ENCODE measurements at regions not wholly inside any gene's neighbourhood (a gene's known extent, or its start where the extent isn't known, plus 50 kb on each side); places are given as distances from the start of the nearest gene placed in this dataset.
"Not testable (repeated sequence)": the region's sequence is repeated elsewhere in the genome, so short reads cannot be mapped to it uniquely, and the experiment has no call there.

DNA sequence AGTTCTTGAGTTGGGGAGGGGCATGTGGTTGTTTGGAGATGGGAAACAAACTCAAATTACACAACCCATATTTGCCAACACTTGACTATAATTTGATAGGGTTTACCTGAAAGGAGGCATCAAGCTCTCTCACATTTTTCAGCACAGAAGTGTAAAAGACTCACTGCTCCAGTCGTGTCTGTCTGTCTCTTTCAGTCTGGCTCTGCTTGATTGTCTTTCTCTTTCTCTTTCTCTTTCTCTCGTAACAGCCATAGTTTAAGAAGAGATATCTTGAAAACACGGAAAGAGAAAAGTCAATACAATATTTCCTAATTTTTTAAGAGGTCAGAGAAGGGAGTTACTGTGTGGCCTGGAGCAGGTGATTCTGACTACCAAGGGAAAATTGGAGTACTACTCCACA is 413.6 kb upstream of the CXorf51A start:
- no peak for DNase-seq

DNA sequence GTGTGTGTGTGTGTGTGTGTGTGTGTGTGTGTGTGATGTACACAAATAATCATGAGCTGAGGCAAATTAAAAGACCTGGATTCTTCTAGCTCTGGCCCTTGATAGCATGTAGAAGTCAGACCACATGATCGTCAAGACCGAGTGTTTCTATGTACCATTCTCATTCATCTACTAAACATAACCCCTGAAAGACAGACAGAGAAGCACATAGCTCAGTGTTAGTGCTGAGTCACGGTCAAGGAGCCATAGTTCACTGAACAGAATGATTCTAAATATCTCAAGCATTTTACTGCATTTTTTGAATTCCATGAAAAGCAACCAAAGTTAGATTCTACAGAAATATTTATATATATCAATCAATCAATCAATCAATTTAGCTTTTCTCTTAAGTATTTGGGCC is 412.3 kb upstream of the CXorf51A start:
- DNase-seq = no peak

DNA sequence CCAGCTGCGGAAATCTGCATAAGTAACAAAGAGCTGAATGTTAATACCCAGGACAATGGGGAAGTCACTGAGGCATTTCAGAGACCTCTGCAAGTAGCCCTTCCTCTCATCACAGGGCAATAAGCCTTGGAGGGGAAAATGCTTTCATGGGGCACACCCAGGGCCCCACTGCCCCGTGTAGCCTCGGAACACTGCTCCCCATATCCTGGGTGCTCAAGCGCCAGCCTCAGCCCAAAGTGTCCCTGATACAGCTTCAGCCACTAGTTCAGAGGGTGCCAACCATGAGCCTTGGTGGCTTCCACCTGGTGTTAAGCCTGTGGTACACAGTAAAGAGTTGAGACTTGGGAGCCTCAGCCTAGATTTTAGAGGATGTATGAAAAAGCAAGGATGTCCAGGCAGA is 402.8 kb upstream of the CXorf51A start:
- no peak for DNase-seq

DNA sequence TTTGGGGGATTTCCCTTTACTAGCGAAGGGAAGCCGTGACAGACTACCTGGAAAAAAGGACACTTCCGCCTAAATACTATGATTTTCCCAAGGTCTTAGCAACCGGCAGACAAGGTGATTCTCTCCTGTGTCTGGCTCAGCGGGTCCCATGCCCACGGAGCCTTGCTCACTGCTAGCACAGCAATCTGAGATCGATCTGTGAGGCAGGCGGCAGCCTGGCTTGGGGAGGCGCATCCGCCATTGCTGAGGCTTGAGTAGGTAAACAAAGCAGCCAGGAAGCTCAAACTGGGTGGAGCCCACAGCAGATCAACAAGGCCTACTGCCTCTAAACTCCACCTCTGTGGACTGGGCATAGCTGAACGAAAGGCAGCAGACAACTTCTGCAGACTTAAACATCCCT is 385.9 kb upstream of the CXorf51A start:
- not testable (repeated sequence) for DNase-seq

DNA sequence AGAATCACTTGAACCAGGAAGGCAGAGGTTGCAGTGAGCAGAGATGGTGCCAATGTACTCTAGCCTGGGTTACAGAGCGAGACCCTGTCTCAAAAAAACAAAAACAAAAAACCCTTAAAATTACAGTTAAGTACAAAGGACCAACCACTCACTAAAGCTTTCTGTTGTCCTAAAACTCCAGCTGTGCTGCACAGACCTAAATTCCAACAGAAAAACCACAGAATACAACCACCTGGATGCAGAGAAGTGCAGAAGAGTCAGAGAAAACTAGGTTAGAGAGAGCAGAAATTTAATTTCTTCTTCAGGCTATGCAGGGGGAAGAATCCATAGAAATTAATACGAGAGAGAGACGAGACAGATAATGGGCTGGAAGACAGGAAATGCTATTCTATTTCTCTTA is 376.8 kb upstream of the CXorf51A start:
- no peak for DNase-seq

DNA sequence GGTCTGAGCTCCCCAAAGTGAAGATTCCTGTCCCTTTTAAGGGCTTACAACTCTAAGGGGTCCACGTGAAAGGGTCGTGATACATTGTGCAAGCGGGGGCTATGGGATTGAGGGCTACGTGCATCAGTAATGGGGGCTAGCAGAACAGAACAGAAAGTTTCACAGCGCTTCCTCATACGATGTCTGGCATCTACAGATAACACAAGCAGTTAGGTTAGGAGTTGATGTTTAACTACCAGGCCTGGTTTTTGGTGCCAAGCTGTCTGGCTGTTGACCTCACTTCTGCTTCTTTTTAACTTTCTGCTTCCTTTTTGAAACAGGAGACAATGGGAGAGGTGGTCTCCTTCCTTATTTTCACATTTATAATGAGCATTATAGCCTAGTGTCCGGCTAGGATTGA is 368.6 kb upstream of the CXorf51A start:
- DNase-seq = peak; percentile 69

DNA sequence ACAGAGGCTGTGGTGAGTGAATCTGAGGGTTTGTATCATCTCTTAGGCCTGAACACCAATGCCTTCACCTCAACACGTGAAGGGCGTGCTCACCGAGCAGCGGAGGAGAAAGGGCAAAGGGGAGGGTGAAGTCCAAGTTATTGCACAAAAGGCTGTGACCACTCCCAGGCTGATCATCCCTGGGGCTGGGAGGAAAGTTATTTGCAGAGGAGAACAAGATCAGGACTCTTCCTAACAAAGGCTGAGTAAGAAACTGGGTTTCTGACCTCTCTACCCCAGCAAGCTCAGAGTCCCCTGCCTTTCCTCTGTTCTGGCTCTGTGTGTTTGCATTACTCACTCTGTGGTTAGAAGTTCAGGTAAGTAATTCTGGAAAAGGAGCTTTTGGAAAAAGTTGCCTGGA is 366.3 kb upstream of the CXorf51A start:
- no peak for DNase-seq

DNA sequence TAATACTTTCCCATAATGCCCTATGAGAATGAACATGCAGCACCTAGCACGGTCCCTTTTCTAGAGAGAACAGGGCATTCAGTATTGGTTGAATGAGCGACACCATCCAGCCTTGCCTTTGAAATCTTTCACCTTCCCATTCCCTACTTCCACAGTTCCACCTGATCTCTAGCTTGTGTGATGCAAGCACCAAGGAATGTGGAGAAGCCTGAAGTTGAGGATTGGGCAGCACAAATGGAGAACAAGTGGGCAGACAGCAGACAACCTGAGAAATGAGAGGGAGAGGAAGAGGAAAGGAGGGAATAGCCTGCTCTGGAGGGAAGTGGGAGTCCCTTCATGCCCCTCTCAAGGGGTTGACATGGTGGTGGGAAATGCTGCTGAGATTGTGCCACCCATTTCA is 365.1 kb upstream of the CXorf51A start:
- no peak for DNase-seq

DNA sequence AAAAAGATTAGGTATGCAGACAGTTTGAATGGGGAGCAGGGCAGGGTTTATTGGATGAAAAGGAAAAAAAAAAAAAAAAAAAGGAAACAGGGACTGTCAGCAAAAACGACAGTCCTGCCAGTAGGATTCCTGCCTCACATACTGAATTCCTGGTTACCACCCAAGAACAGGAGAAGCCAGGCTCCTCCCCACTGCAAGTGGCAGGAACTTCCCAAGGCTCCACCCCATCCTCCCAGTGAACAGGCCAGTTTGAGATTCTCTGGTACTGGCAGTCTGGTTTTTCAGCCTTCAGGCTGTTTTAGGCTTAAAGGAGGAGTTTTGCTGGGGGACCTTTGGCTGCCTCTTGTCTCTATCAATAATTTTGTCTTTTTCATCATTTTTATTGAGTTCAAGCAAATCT is 360.0 kb upstream of the CXorf51A start:
- DNase-seq = no peak

DNA sequence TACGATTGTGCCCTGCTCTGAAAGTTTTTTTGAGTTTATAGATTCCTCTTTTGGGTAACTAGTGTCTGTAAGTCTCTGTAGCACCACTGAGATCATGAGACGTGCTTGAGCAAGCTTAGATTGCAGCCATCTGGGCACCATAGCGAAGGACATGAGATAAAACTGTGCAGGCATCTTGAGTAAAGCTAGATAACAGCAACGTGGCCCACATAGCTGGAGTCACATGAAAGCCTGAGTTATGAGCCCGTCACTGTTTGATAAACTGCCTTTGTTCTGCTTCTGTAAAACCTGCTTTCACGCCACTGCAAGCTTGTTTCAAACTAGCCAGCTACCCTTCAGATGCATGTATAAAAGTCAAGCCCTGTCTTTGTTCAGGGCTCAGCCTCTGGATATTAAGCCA is 359.1 kb upstream of the CXorf51A start:
- peak; percentile 67 for DNase-seq

DNA sequence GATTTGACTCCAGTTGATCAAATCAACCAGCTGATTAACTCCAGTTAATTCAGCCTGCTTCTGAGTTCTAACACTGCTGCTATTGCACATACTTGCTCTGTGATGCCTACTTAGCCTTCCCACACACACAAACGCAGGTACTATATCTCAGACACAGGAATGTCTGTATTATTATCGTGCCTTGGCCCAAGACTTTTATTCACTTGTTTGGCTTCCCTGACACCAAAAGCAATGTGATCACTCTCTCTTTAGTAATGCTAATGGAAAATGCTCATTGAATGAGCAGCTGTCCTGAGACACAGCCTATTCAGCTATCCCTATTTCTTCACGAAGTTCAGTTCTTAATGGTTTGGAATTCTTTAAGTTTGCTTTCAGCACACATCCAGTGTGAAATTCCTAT is 356.4 kb upstream of the CXorf51A start:
- DNase-seq = no peak

All from hematopoietic multipotent progenitor cell treated with erythropoietin and hydrocortisone succinate and interleukin-3 and kit ligand, for 4 days (in vitro differentiated cells).